H1 (cell line): ENCODE measurements at regions not wholly inside any gene's neighbourhood (a gene's known extent, or its start where the extent isn't known, plus 50 kb on each side); places are given as distances from the start of the nearest gene placed in this dataset.

ENCODE experiments used
- CTCF ChIA-PET: fragments of 300-600 bp; sonication (Branson Sonifier 250); formaldehyde crosslinking; loops from one replicate; lab custom pipeline; 2021; ENCODE audit not compliant: partially characterized antibody; lab: Charles Lee
- POLR2A ChIA-PET: fragments of 300-600 bp; sonication (Branson Sonifier 250); formaldehyde crosslinking; loops from one replicate; lab custom pipeline; 2021; ENCODE audit warnings: inconsistent platforms; ENCODE audit not compliant: partially characterized antibody; lab: Charles Lee
- DNase-seq, 2 experiments: peaks; one replicate each; pipeline versions ENCODE4 v3.0.0 to v3.0.0-alpha.2; 2010 to 2022; ENCODE audit warnings: low spot score in 2 of 2, low read depth in 1 of 2, mixed read lengths in 1 of 2
- FAIRE-seq: peaks from 2 replicates; lab custom pipeline; 2011; peaks lifted over from hg19 to GRCh38; lab: Jason Lieb, UNC
- H2AFZ ChIP-seq: 2 replicates; pipeline ENCODE4 v1.8.1; 2012; ENCODE audit warnings: low read length, inconsistent platforms
- H2AK5ac ChIP-seq: 2 replicates; pipeline ENCODE4 v1.6.1; 2013; ENCODE audit warnings: low read depth, low read length
- H2BK120ac ChIP-seq: replicated peaks from 2 replicates; pipeline ENCODE3; 2013; ENCODE audit warnings: low read depth, low read length, inconsistent platforms
- H2BK12ac ChIP-seq: 2 replicates; pipeline ENCODE4 v1.6.1; 2013; ENCODE audit warnings: low read depth, low read length
- H2BK15ac ChIP-seq: 2 replicates; pipeline ENCODE4 v1.6.1; 2013; ENCODE audit warnings: low read length
- H2BK20ac ChIP-seq: 2 replicates; pipeline ENCODE4 v1.6.1; 2013; ENCODE audit warnings: low read length
- H2BK5ac ChIP-seq: 2 replicates; pipeline ENCODE4 v1.6.1; 2013; ENCODE audit warnings: low read depth, low read length
- H3K14ac ChIP-seq: 2 replicates; pipeline ENCODE4 v1.6.1; 2013; ENCODE audit warnings: inconsistent platforms; ENCODE audit not compliant: insufficient read length
- H3K18ac ChIP-seq: 2 replicates; pipeline ENCODE4 v1.6.1; 2013; ENCODE audit warnings: low read length; ENCODE audit errors: extremely low read depth
- H3K23ac ChIP-seq: 2 replicates; pipeline ENCODE4 v1.6.1; 2013; ENCODE audit warnings: inconsistent platforms; ENCODE audit not compliant: insufficient read length
- H3K23me2 ChIP-seq: 2 replicates; pipeline ENCODE4 v1.6.1; 2013; ENCODE audit warnings: low read depth, low read length
- H3K27ac ChIP-seq: 2 replicates; pipeline ENCODE4 v1.6.1; 2011; ENCODE audit warnings: low read depth, low read length, inconsistent platforms
- H3K27me3 ChIP-seq, 4 experiments: replicated peaks in 1 of 4; 1 replicate in 1 of 4; 2 replicates in 3 of 4; pipeline versions ENCODE4 v1.6.1 to v1.8.1; 2011 to 2013; ENCODE audit warnings: low read length in 3 of 4, mild to moderate bottlenecking in 3 of 4, inconsistent platforms in 2 of 4, mixed read lengths in 2 of 4, moderate library complexity in 1 of 4; ENCODE audit not compliant: control insufficient read depth in 3 of 4, insufficient read depth in 3 of 4; ENCODE audit errors: extremely low read depth in 1 of 4
- H3K36me3 ChIP-seq, 4 experiments: 2 replicates each; pipeline versions ENCODE4 v1.6.1 to v1.8.1; 2011 to 2013; ENCODE audit warnings: mild to moderate bottlenecking in 4 of 4, low read length in 3 of 4, moderate library complexity in 2 of 4, control low read depth in 1 of 4, inconsistent platforms in 1 of 4; ENCODE audit not compliant: insufficient read depth in 4 of 4, control insufficient read depth in 2 of 4
- H3K4ac ChIP-seq: replicated peaks from 2 replicates; pipeline ENCODE3; 2013; ENCODE audit warnings: low read length, low read depth, mixed read lengths, inconsistent platforms; ENCODE audit not compliant: insufficient read length
- H3K4me1 ChIP-seq, 4 experiments: replicated peaks in 1 of 4; 1 replicate in 1 of 4; 2 replicates in 3 of 4; pipeline versions ENCODE4 v1.6.1 to v1.8.1; 2011 to 2013; ENCODE audit warnings: low read length in 3 of 4, inconsistent platforms in 2 of 4, mixed read lengths in 1 of 4; ENCODE audit not compliant: insufficient read depth in 4 of 4, control insufficient read depth in 3 of 4
- H3K4me2 ChIP-seq, 2 experiments: 2 replicates each; pipeline versions ENCODE4 v1.6.1 to v1.8.1; 2011 to 2013; ENCODE audit warnings: low read depth in 2 of 2, low read length in 2 of 2, control low read depth in 1 of 2, inconsistent platforms in 1 of 2, mild to moderate bottlenecking in 1 of 2; ENCODE audit not compliant: insufficient read depth in 1 of 2
- H3K4me3 ChIP-seq, 4 experiments: fragments of 200-600, 300-600 bp in 1 of 4; sonication (generic), shearing (Covaris generic), sonication (Bioruptor Twin) in 1 of 4; 2 replicates each; pipeline versions ENCODE4 v1.5.1 to v1.8.1; 2011 to 2016; ENCODE audit warnings: low read length in 4 of 4, low read depth in 3 of 4, control low read depth in 2 of 4, inconsistent platforms in 2 of 4, mild to moderate bottlenecking in 2 of 4, mixed read lengths in 1 of 4, moderate library complexity in 1 of 4; ENCODE audit not compliant: insufficient read depth in 2 of 4; ENCODE audit errors: extremely low read depth in 1 of 4
- H3K56ac ChIP-seq: replicated peaks from 2 replicates; pipeline ENCODE3; 2013; ENCODE audit warnings: low read depth, mild to moderate bottlenecking, mixed read lengths, low read length, inconsistent platforms; ENCODE audit not compliant: insufficient read length
- H3K79me1 ChIP-seq: 2 replicates; pipeline ENCODE4 v1.6.1; 2013; ENCODE audit warnings: low read depth, low read length, control low read depth
- H3K79me2 ChIP-seq, 2 experiments: 2 replicates each; pipeline versions ENCODE4 v1.6.1 to v1.8.1; 2012 to 2013; ENCODE audit warnings: low read length in 2 of 2, mild to moderate bottlenecking in 2 of 2, inconsistent platforms in 1 of 2; ENCODE audit not compliant: insufficient read depth in 2 of 2, control insufficient read depth in 1 of 2
- H3K9ac ChIP-seq, 4 experiments: replicated peaks in 1 of 4; 1 replicate in 1 of 4; 2 replicates in 3 of 4; pipeline versions ENCODE4 v1.6.1 to v1.8.1; 2011 to 2013; ENCODE audit warnings: low read depth in 3 of 4, low read length in 3 of 4, control low read depth in 2 of 4, mild to moderate bottlenecking in 2 of 4, moderate library complexity in 2 of 4, inconsistent platforms in 1 of 4; ENCODE audit errors: extremely low read depth in 1 of 4
- H3K9me3 ChIP-seq, 2 experiments: 2 replicates each; pipeline versions ENCODE4 v1.6.1 to v1.8.1; 2012 to 2013; ENCODE audit warnings: mild to moderate bottlenecking in 2 of 2, moderate library complexity in 2 of 2, control low read depth in 1 of 2, inconsistent platforms in 1 of 2, low read depth in 1 of 2, low read length in 1 of 2, mixed read lengths in 1 of 2; ENCODE audit not compliant: insufficient read depth in 2 of 2
- H4K20me1 ChIP-seq, 2 experiments: replicated peaks in 1 of 2; 2 replicates each; pipeline versions ENCODE3 to v1.8.1; 2011 to 2013; ENCODE audit warnings: inconsistent platforms in 2 of 2, low read length in 2 of 2, mild to moderate bottlenecking in 1 of 2; ENCODE audit not compliant: insufficient read depth in 2 of 2, control insufficient read depth in 1 of 2
- H4K5ac ChIP-seq: 2 replicates; pipeline ENCODE4 v1.6.1; 2013; ENCODE audit warnings: low read length, low read depth, mixed read lengths, inconsistent platforms; ENCODE audit not compliant: insufficient read length
- H4K8ac ChIP-seq: 2 replicates; pipeline ENCODE4 v1.8.0; 2013; ENCODE audit warnings: mild to moderate bottlenecking, moderate library complexity, low read length, inconsistent platforms; ENCODE audit not compliant: insufficient read depth; ENCODE audit errors: extremely low read depth
- H4K91ac ChIP-seq: replicated peaks from 2 replicates; pipeline ENCODE3; 2013; ENCODE audit warnings: low read length, mixed read lengths, inconsistent platforms; ENCODE audit not compliant: insufficient read length
- HDAC2 ChIP-seq, 2 experiments: fragments of 300-600 bp in 1 of 2; sonication (generic) in 1 of 2; IDR thresholded peaks; 2 replicates each; pipeline ENCODE4 v1.6.1; 2011 to 2012; ENCODE audit warnings: low read depth in 2 of 2, low read length in 2 of 2, mild to moderate bottlenecking in 2 of 2, moderate library complexity in 2 of 2, borderline replicate concordance in 1 of 2, inconsistent platforms in 1 of 2
- KDM1A ChIP-seq: fragments of 200-600, 300-600 bp; sonication (generic); IDR thresholded peaks from 2 replicates; pipeline ENCODE4 v1.7.1; 2016; ENCODE audit warnings: mild to moderate bottlenecking, low read length, borderline replicate concordance
- WGBS, 2 experiments: shearing (Covaris generic) in 1 of 2; methylation state at CpG; one replicate each; pipeline versions ENCODE4 v1.1.6 to v1.1.7; 2013 to 2015; ENCODE audit warnings: low lambda C conversion rate in 2 of 2, mixed read lengths in 2 of 2, inconsistent platforms in 1 of 2, low coverage in 1 of 2, missing lambda C conversion rate in 1 of 2; ENCODE audit not compliant: insufficient replicate concordance in 2 of 2, insufficient coverage in 1 of 2, insufficient read length in 1 of 2; ENCODE audit errors: extremely low coverage in 1 of 2, missing lambda C conversion rate in 1 of 2; 5-methylcytosine and 5-hydroxymethylcytosine counted together

- no peak for DNase-seq
- H2BK120ac ChIP-seq: no peak overlapping the region
- no peak overlapping the region for H4K8ac ChIP-seq
- no peak for FAIRE-seq
- H3K9me3 ChIP-seq: no peaks in the 10 kb centered on the region
- H3K18ac ChIP-seq: no peak overlapping the region
- no peak overlapping the region for H4K91ac ChIP-seq
- H4K5ac ChIP-seq: no peak overlapping the region
- no peaks in the 10 kb centered on the region for H3K4me1 ChIP-seq
- POLR2A ChIA-PET: no interaction called here
- no peak overlapping the region for H3K23ac ChIP-seq
- no peak overlapping the region for H2BK15ac ChIP-seq
- no peak overlapping the region for H2BK12ac ChIP-seq
- 98% methylated on average over 8 of the region's 8 CpGs; no CpG with 5 or more reads in 1 of the 2 experiments for WGBS, 2 experiments
- H3K23me2 ChIP-seq: no peaks in the 10 kb centered on the region
- no peak overlapping the region for H3K27ac ChIP-seq
- no peak overlapping the region for H3K14ac ChIP-seq
- H3K27me3 ChIP-seq: no peaks in the 10 kb centered on the region
- no peaks in the 10 kb centered on the region for H3K79me2 ChIP-seq
- no peaks in the 10 kb centered on the region for H3K36me3 ChIP-seq
- H2AFZ ChIP-seq: no peak overlapping the region
- H3K4me2 ChIP-seq: no peak overlapping the region
- no peaks in the 10 kb centered on the region for H3K79me1 ChIP-seq
- no peak overlapping the region for H2AK5ac ChIP-seq
- no peak overlapping the region for H2BK20ac ChIP-seq
- no peak overlapping the region for H3K4me3 ChIP-seq
- no peaks in the 10 kb centered on the region for H4K20me1 ChIP-seq
- TF ChIP-seq KDM1A: no peak
- no peak for TF ChIP-seq HDAC2 (IDR thresholded peaks at IDR 0.05; ENCODE audit: borderline replicate concordance in 1 of 2, low read depth in 2 of 2, low read length in 2 of 2)
- no peak overlapping the region for H3K56ac ChIP-seq
- CTCF ChIA-PET: interaction anchor here (4.7 kb wide), 1 partner anchor 15 kb away, joined by 17 read pairs; no protein-coding TSS in a partner anchor
- H3K9ac ChIP-seq: no peak overlapping the region
- no peak overlapping the region for H3K4ac ChIP-seq
- H2BK5ac ChIP-seq: no peak overlapping the region
Measured at GRCh38 chr10:128875030-128875744, 591.9 kb upstream of the MGMT start.
